ENCODE measurements at regions not wholly inside any gene's neighbourhood (a gene's known extent, or its start where the extent isn't known, plus 50 kb on each side); places are given as distances from the start of the nearest gene placed in this dataset.
"Not testable (repeated sequence)": the region's sequence is repeated elsewhere in the genome, so short reads cannot be mapped to it uniquely, and the experiment has no call there.

DNA sequence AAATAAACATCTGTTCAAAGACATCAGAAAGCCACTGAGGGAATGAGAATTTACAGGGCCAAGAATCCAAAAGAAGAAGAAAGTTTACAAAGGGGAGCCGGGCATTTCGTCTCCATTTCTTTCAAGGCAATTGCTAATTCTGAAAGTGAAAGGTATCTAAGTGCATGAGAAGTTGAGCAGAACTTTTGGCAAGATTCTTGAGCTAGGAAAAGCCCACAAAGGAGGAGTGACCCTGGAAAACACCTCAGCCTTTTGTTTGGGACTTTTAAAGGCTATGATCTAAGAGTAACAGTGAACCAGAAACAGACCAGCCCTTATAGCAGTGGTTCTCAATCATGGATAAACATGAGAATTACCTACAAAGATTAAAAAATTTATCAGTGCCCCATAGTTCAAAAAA lies 87.4 kb downstream of the MDH1 start:
- Histone ChIP-seq H3K27me3 (ENCODE audit: control insufficient read depth, insufficient read depth, low read length) (no peaks in the 10 kb centered on the region), H3K4me3 (ENCODE audit: insufficient read depth, low read depth, low read length) (no peak overlapping the region), H3K36me3 (replicated peaks; ENCODE audit: control insufficient read depth, insufficient read depth, low read length) (no peaks in the 10 kb centered on the region)
- no peak for DNase-seq

DNA sequence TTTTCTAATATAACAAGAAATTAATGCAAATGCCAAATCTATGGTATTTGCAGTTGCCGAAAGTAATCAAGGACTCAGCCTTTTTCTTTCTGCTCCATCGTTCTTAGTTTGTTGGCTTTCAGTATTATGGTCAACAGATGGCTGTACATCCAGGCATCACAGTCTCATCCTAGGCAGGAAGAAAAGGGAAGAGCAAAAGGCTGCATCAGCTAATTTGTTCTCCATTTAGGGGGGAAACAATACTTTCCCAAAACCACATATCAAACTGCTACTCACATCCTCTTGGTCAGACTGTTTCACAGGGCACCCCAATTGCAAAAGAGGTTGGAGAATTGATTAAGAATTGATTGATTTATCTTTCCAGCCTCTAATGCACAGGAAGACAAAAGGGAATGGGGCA lies 89.3 kb downstream of the MDH1 start:
- no peak for DNase-seq
- H3K27me3 ChIP-seq (ENCODE audit: control insufficient read depth, insufficient read depth, low read length), result no peaks in the 10 kb centered on the region
- H3K36me3 ChIP-seq (replicated peaks; ENCODE audit: control insufficient read depth, insufficient read depth, low read length), result no peaks in the 10 kb centered on the region
- H3K4me3 ChIP-seq (ENCODE audit: insufficient read depth, low read depth, low read length), result no peak overlapping the region

DNA sequence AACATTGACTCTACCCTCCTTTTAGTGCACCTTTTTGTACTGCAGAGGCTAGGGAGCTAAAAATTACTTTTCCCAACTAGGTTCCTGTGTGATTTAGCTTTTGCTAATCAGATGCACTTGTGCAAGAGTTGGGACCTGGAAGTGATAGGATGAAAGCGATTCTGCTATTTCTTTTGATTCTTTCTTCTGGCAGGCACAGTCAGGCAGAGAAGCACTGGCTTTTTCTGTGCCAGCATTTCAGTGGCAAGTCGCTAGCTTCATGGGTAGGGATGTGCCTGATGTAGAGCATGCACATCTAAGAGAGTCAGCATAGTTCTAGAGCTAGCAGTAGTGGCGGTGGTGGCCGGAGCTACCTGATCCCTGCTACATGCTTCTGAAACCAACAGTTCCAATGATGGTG lies 89.8 kb downstream of the MDH1 start:
- H3K27me3 ChIP-seq (ENCODE audit: control insufficient read depth, insufficient read depth, low read length), result no peaks in the 10 kb centered on the region
- H3K36me3 ChIP-seq (replicated peaks; ENCODE audit: control insufficient read depth, insufficient read depth, low read length), result no peaks in the 10 kb centered on the region
- H3K4me3 ChIP-seq (ENCODE audit: insufficient read depth, low read depth, low read length), result no peak overlapping the region
- no peak for DNase-seq

DNA sequence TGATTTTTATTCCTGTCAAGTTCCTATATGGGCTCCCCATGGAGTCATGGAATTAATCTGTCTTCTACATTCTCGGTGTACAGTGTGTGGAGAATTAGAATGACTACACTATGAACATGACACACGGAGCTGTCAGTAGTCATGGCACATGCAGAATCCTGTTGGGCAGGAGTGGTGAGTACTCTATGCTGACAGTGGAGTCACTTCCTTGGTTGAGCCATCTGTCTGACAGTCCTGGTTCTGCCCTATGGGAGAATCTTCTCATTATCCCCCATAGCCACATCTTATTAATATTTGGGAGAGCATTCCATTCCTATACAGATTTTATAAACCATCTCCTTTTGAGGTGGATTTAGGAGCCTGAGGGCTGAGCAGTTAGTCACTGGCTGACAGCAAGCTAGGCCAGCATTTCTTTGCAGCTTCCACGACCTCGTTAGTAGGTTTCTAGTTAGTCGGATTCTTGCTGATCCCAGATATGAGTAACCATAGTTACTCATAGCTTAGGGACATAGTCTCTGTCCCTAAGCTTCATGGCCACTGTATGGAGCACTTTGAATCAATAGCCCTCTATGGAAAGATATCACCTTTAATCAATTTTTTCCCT lies 90.6 kb downstream of the MDH1 start:
- no peaks in the 10 kb centered on the region for H3K36me3 ChIP-seq (replicated peaks; ENCODE audit: control insufficient read depth, insufficient read depth, low read length)
- no peak overlapping the region for H3K4me3 ChIP-seq (ENCODE audit: insufficient read depth, low read depth, low read length)
- H3K27me3 ChIP-seq (ENCODE audit: control insufficient read depth, insufficient read depth, low read length), result no peaks in the 10 kb centered on the region
- DNase-seq, result no peak

DNA sequence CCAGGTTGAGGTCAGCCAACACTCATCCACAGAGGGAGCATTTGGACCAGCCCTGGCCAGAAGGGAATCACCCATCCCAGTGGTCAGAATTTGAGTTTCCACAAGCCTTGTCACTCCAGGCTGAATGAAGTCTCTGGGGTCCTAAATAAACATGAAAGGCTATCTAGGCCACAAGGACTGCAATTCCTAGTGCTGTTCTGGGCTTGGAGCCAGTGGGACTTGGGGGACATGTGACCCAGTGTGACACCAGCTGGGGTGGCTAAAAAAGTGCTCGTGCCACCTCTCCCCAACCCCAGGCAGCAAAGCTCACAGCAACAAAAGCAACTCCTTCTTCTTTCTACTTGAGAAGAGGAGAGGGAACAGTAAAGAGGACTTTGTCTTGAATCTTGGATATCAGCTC lies 91.7 kb downstream of the MDH1 start:
- H3K27me3 ChIP-seq (ENCODE audit: control insufficient read depth, insufficient read depth, low read length), result no peaks in the 10 kb centered on the region
- no peak for DNase-seq
- H3K4me3 ChIP-seq (ENCODE audit: insufficient read depth, low read depth, low read length), result no peak overlapping the region
- H3K36me3 ChIP-seq (replicated peaks; ENCODE audit: control insufficient read depth, insufficient read depth, low read length), result no peaks in the 10 kb centered on the region

DNA sequence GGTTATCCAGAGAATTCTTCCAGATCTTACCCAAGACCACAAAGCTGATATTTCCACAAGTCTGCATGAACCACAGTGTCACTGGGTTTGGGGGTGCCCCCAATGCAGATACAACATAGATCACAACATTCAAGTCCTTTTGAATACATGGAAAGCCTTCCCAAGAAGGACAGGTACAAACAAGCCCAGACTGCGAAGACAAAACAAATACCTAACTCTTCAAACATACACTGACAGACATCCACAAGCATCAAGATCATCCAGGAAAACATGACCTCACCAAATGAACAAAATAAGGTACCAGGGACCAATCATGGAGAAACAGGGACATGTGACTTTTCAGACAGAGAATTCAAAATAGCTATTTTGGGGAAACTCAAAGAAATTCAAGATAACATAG lies 93.1 kb downstream of the MDH1 start:
- Histone ChIP-seq H3K36me3 (replicated peaks; ENCODE audit: control insufficient read depth, insufficient read depth, low read length) (no peaks in the 10 kb centered on the region), H3K27me3 (ENCODE audit: control insufficient read depth, insufficient read depth, low read length) (no peaks in the 10 kb centered on the region), H3K4me3 (ENCODE audit: insufficient read depth, low read depth, low read length) (no peak overlapping the region)
- DNase-seq, result no peak

DNA sequence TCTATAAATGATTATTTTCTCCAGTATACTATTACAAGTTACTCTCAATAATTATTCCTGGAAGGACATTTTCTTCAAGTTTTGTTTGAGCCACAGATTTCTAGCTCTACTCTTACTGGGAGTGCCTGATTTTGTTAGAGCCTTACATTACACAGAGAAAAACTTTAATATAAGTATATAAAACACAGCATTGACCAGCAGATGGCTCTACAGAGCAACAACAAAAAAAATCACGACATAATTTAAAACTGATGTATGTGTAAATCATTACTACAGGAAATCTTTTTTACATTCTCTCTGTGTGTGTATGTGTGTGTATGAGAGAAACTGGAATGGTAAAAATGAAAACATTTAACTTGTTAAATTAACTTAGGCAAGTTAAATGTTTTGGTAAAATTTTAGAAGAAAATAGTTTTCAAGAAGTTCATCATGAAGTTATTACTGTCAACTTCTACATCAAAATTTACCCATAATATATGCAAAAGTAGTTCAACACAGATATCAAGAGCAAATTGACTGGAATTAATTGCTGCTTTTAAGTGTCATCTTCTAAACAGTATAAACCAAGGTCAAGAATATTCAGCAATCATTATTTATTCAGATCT lies 103.3 kb downstream of the MDH1 start:
- Histone ChIP-seq H3K27me3 (ENCODE audit: control insufficient read depth, insufficient read depth, low read length) (no peaks in the 10 kb centered on the region), H3K36me3 (replicated peaks; ENCODE audit: control insufficient read depth, insufficient read depth, low read length) (no peaks in the 10 kb centered on the region), H3K4me3 (ENCODE audit: insufficient read depth, low read depth, low read length) (no peak overlapping the region)
- peak; percentile 37 for DNase-seq

DNA sequence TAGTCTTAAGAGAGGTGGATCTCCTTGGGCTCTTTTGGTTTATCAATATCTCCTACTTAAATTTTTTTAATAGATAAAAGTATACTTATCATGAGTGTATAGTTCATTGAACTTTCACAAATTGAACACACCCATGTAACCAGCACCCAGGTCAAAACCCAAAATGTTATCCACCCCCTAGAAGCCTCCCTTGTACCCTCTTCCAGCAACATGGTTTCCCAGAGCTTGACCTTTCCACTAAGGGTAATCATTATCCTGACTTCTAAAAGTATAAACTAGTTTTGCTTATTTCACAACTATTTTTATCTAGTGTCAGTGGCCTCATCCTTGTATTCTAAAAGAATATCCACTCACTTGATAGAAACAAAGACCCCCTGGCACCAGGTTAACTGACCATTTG lies 106.8 kb downstream of the MDH1 start:
- Histone ChIP-seq H3K4me3 (ENCODE audit: insufficient read depth, low read depth, low read length) (no peak overlapping the region), H3K27me3 (ENCODE audit: control insufficient read depth, insufficient read depth, low read length) (no peaks in the 10 kb centered on the region), H3K36me3 (replicated peaks; ENCODE audit: control insufficient read depth, insufficient read depth, low read length) (no peaks in the 10 kb centered on the region)
- no peak for DNase-seq

DNA sequence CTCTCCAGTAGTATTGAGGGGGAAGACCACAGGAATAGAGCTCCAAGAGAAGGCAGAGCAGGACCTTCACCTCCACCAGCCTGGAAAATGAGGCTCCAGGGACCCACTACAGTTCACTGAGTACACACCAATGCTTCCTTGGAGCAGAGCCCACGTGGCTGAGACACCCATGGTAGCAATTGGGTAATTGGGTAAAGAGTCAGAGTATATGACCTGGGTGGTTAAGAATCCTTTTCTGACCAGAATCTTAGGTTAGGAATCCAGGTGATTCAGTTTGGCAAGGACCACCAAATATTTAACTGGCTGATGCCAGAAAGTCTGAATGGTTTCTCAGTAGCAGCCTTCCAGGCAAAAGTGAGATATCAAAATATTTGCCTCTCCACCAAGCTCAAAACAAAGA lies 107.7 kb downstream of the MDH1 start:
- H3K4me3 ChIP-seq (ENCODE audit: insufficient read depth, low read depth, low read length), result no peak overlapping the region
- no peak for DNase-seq
- H3K27me3 ChIP-seq (ENCODE audit: control insufficient read depth, insufficient read depth, low read length), result no peaks in the 10 kb centered on the region
- H3K36me3 ChIP-seq (replicated peaks; ENCODE audit: control insufficient read depth, insufficient read depth, low read length), result no peaks in the 10 kb centered on the region

DNA sequence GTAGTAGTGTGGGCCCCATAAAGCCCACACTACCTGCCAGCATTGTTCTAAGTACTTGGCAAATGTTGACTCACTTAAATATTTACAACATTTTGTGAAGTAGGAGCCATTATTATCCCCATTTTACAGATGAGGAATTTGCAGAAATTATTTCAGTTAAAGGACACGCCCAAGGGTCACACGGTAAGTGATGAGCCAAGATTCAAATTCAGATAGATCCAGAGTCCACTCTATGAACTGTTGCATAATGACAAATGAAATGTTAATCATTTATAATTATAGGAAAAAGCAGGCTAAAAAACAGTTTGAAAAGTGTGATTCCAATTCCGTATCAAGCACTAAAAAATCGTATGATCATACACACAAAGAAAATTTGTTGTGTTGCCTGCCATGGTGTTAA lies 108.4 kb downstream of the MDH1 start:
- H3K27me3 ChIP-seq (ENCODE audit: control insufficient read depth, insufficient read depth, low read length), result no peaks in the 10 kb centered on the region
- no peak for DNase-seq
- no peak overlapping the region for H3K4me3 ChIP-seq (ENCODE audit: insufficient read depth, low read depth, low read length)
- no peaks in the 10 kb centered on the region for H3K36me3 ChIP-seq (replicated peaks; ENCODE audit: control insufficient read depth, insufficient read depth, low read length)

DNA sequence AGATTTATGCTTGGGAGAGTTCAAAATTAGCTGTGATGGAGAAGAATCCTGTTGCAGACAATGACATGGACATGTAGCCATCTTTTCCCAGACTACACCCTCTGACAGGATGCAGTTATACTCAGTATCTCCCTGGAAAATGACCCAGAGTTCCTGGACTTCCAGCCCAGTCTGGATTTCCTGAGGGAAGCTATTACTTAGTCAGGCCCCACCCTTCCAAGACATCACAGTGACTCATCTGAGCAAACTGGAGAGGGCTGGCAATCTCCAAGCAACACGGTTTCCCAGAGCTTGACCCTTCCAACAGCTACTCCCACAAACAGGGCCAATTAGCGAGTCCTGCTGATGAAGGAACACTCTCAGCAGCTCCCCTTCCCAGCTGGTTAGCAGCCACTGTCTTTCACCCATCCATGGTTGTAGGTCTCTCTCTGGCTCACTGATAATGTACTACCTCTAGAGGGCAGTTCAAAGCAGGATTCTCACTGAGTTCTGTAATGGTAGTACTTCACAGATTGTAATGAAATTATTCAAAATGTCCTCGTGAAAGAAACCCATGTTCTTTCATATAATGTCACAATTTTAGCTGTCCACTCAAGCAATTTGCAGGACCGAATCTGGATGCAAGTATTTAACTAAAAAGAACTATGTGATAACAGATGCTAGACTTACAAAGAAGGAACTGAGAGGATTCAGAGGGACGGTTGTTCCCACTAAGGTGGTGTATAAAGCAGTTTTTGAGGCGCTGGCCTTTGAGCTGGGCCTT lies 110.2 kb downstream of the MDH1 start:
- Histone ChIP-seq H3K27me3 (ENCODE audit: control insufficient read depth, insufficient read depth, low read length) (no peaks in the 10 kb centered on the region), H3K4me3 (ENCODE audit: insufficient read depth, low read depth, low read length) (no peak overlapping the region), H3K36me3 (replicated peaks; ENCODE audit: control insufficient read depth, insufficient read depth, low read length) (no peaks in the 10 kb centered on the region)
- DNase-seq, result peak; percentile 67

DNA sequence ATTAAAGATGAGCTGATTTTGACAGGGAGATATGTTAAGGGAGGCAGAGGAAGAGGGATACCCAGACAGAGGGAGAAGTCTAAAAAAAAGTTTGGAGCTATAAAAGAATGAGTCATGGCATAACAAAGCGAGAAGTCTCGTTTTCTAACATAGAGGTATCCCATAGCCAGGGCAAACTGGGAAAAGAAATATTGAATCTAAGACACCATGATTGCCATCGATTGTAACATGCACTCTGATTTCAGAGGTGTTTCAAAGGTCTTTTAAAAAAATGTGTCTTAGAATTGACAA lies 110.7 kb downstream of the MDH1 start:
- H3K27me3 ChIP-seq (ENCODE audit: control insufficient read depth, insufficient read depth, low read length), result no peaks in the 10 kb centered on the region
- DNase-seq, result no peak
- H3K36me3 ChIP-seq (replicated peaks; ENCODE audit: control insufficient read depth, insufficient read depth, low read length), result no peaks in the 10 kb centered on the region
- H3K4me3 ChIP-seq (ENCODE audit: insufficient read depth, low read depth, low read length), result no peak overlapping the region

DNA sequence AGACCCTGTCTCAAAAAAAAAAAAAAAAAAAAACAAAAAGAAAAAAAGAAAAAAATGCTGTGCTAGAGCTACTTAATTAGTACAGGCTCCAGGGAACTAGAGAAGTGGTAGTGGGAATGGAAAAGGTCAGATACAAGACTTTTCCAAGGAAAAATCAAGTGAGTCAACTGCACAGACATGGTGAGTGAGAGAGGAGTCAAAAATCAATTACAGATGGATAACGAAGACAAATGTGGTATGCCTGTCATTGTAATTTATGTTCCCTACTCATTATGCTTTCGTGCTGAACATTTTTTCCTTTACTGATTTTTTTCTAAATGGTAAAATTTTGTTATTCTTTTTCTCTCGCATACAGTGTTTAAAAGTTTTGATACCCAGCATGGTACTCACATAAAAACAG lies 111.5 kb downstream of the MDH1 start:
- Histone ChIP-seq H3K27me3 (ENCODE audit: control insufficient read depth, insufficient read depth, low read length) (no peaks in the 10 kb centered on the region), H3K4me3 (ENCODE audit: insufficient read depth, low read depth, low read length) (no peak overlapping the region), H3K36me3 (replicated peaks; ENCODE audit: control insufficient read depth, insufficient read depth, low read length) (no peaks in the 10 kb centered on the region)
- no peak for DNase-seq

DNA sequence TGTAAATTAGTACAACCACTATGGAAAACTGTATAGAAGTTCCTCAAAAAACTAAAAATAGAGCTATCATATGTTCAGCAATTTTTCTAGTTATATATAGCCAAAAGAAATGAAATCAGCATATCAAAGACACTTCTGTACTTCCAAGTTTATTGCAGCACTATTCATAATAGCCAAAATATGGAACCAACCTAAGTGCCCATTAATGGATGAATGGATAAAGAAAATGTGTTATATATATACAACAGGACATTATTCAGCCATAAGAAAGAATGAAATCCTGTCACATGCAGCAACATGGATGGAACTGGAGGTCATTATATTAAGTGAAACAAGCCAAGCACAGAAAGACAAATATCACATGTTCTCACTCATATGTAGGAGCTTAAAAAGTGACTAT lies 112.6 kb downstream of the MDH1 start:
- H3K4me3 ChIP-seq (ENCODE audit: insufficient read depth, low read depth, low read length), result no peak overlapping the region
- no peaks in the 10 kb centered on the region for H3K27me3 ChIP-seq (ENCODE audit: control insufficient read depth, insufficient read depth, low read length)
- no peaks in the 10 kb centered on the region for H3K36me3 ChIP-seq (replicated peaks; ENCODE audit: control insufficient read depth, insufficient read depth, low read length)
- DNase-seq, result no peak

DNA sequence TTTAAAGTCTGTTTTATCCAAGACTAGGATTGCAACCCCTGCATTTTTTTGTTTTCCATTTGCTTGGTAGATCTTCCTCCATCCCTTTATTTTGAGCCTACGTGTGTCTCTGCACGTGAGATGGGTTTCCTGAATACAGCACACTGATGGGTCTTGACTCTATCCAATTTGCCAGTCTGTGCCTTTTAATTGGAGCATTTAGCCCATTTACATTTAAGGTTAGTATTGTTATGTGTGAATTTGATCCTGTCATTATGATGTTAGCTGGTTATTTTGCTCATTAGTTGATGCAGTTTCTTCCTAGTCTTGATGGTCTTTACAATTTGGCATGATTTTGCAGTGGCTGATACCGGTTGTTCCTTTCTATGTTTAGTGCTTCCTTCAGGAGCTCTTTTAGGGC lies 117.3 kb downstream of the MDH1 start:
- H3K36me3 ChIP-seq (replicated peaks; ENCODE audit: control insufficient read depth, insufficient read depth, low read length); DNase-seq; H3K27me3 ChIP-seq (ENCODE audit: control insufficient read depth, insufficient read depth, low read length); H3K4me3 ChIP-seq (ENCODE audit: insufficient read depth, low read depth, low read length): not testable (repeated sequence)

All from H7 (cell line).